ENCODE measurements at regions not wholly inside any gene's neighbourhood (a gene's known extent, or its start where the extent isn't known, plus 50 kb on each side); places are given as distances from the start of the nearest gene placed in this dataset.

GRCh38 chr6:37761554-37762271, 57.8 kb upstream of the ZFAND3 start:
- Histone ChIP-seq H3K4me1 (ENCODE audit: control insufficient read depth, insufficient read depth, low read length) (peaks cover 3% of the 10 kb centered on the region), H3K36me3 (ENCODE audit: control insufficient read depth in 2 of 2, insufficient read depth in 1 of 2, low read length in 2 of 2) (no peaks in the 10 kb centered on the region), H3K27ac (ENCODE audit: extremely low read depth, low read depth, low read length) (no peak overlapping the region), H3K4me3 (ENCODE audit: low read depth, low read length) (no peak overlapping the region), H3K9me3 (ENCODE audit: control insufficient read depth, insufficient read depth, low read depth, low read length) (no peaks in the 10 kb centered on the region)
- 0 out of 2 replicates have a peak, but pooled peaks have one; percentile 18 for TF ChIP-seq ZBTB17 (tag by site-specific recombination; IDR thresholded peaks at IDR 0.05)
- TF ChIP-seq ATF2 (tag by site-specific recombination; IDR thresholded peaks at IDR 0.05; ENCODE audit: low read depth), result no peak
- TF ChIP-seq GLIS2 (tag by site-specific recombination; IDR thresholded peaks at IDR 0.05), result no peak
- ChIA-PET CTCF (interaction anchor here (0.9 to 1.2 kb wide), 3 partner anchors 29 to 98 kb away, joined by 3 to 6 read pairs (median 4); no protein-coding TSS in a partner anchor), POLR2A (no interaction called here)

GRCh38 chr6:37759221-37760144, 60.0 kb upstream of the ZFAND3 start:
- peaks cover under 1% of the 10 kb centered on the region for H3K4me1 ChIP-seq (ENCODE audit: control insufficient read depth, insufficient read depth, low read length)
- CTCF ChIA-PET, result interaction anchor here (0.6 to 0.9 kb wide), 3 partner anchors 11 to 732 kb away, joined by 4 to 5 read pairs (median 4); no protein-coding TSS in a partner anchor
- no peak overlapping the region for H3K4me3 ChIP-seq (ENCODE audit: low read depth, low read length)
- H3K36me3 ChIP-seq (ENCODE audit: control insufficient read depth in 2 of 2, insufficient read depth in 1 of 2, low read length in 2 of 2), result no peaks in the 10 kb centered on the region
- H3K9me3 ChIP-seq (ENCODE audit: control insufficient read depth, insufficient read depth, low read depth, low read length), result no peaks in the 10 kb centered on the region
- POLR2A ChIA-PET, result interaction anchor here (0.7 kb wide), 1 partner anchor 934 kb away, joined by 3 read pairs; no protein-coding TSS in a partner anchor
- no peak overlapping the region for H3K27ac ChIP-seq (ENCODE audit: extremely low read depth, low read depth, low read length)
- TF ChIP-seq ZNF416 (tag by site-specific recombination; IDR thresholded peaks at IDR 0.05) (no peak), ZBTB7A (tag by site-specific recombination; IDR thresholded peaks at IDR 0.05; ENCODE audit: low read depth) (no peak), ZNF600 (tag by site-specific recombination; IDR thresholded peaks at IDR 0.05) (0 out of 2 replicates have a peak, but pooled peaks have one; percentile 19), GLI4 (tag by site-specific recombination; IDR thresholded peaks at IDR 0.05) (no peak), ZBTB48 (tag by site-specific recombination; IDR thresholded peaks at IDR 0.05) (no peak), ZNF112 (tag by site-specific recombination; IDR thresholded peaks at IDR 0.05) (no peak), ZNF747 (tag by site-specific recombination; IDR thresholded peaks at IDR 0.05) (no peak), ZNF449 (tag by site-specific recombination; IDR thresholded peaks at IDR 0.05) (peak; percentile 69; the same call in 1 of the 2 replicates), KLF10 (tag by site-specific recombination; IDR thresholded peaks at IDR 0.05) (no peak), ZNF121 (tag by site-specific recombination; IDR thresholded peaks at IDR 0.05) (no peak), TCF7L2 (IDR thresholded peaks at IDR 0.05; ENCODE audit: borderline replicate concordance, low read depth, low read length) (no peak), ZNF670 (tag by site-specific recombination; IDR thresholded peaks at IDR 0.05; ENCODE audit: low read depth) (no peak), ZIC2 (tag by site-specific recombination; IDR thresholded peaks at IDR 0.05) (peak; percentile 36), ZNF701 (tag by site-specific recombination; IDR thresholded peaks at IDR 0.05) (no peak)

- no peak for TF ChIP-seq ZNF704 (tag by site-specific recombination; IDR thresholded peaks at IDR 0.05)
- 0 out of 2 replicates have a peak, but pooled peaks have one; percentile 11 for TF ChIP-seq PRDM10 (tag by site-specific recombination; IDR thresholded peaks at IDR 0.05)
- ChIA-PET CTCF (interaction anchor here (0.6 kb wide), 2 partner anchors 265 to 733 kb away, joined by 4 read pairs; no protein-coding TSS in a partner anchor), POLR2A (no interaction called here)
- no peak overlapping the region for H3K4me3 ChIP-seq (ENCODE audit: low read depth, low read length)
- no peaks in the 10 kb centered on the region for H3K9me3 ChIP-seq (ENCODE audit: control insufficient read depth, insufficient read depth, low read depth, low read length)
- no peaks in the 10 kb centered on the region for H3K36me3 ChIP-seq (ENCODE audit: control insufficient read depth in 2 of 2, insufficient read depth in 1 of 2, low read length in 2 of 2)
- H3K4me1 ChIP-seq (ENCODE audit: control insufficient read depth, insufficient read depth, low read length), result no peaks in the 10 kb centered on the region
- no peak overlapping the region for H3K27ac ChIP-seq (ENCODE audit: extremely low read depth, low read depth, low read length)
Measured at GRCh38 chr6:37758647-37759046, 60.9 kb upstream of the ZFAND3 start.
